ENCODE measurements at regions not wholly inside any gene's neighbourhood (a gene's known extent, or its start where the extent isn't known, plus 50 kb on each side); places are given as distances from the start of the nearest gene placed in this dataset.

DNA sequence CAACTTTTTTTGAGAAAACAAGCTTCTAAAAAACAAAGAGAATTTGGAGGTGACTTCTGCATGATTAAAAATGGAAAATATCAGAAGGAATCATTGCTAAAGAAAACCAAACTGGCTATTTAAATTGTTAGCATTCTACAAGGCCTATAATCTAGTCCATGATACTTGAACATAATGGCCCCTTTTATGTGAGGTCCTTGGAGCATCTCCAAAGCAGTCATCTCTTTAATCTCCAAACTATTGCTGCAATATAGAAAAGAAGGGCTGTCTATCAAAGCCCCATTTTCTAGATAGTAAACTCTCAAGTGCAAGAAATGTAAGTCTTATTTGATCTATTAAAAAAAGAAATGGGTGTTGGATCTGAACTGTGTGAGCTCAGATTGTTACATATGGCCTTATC is 615.1 kb downstream of the CENPC start:
- dilution Hi-C loops (cut with MboI; ENCODE audit: extremely low pct_ligation_motif_present, low sequenced_read_pairs) (no loop called here), intact Hi-C loops (cut with micrococcal nuclease) (no loop called here)
- BruUV-seq (replicated peaks), result no TSS peak
- ChIA-PET POLR2A (no interaction called here), CTCF (no interaction called here)
- FAIRE-seq, result no peak
- Histone ChIP-seq H4K20me1 (replicated peaks; ENCODE audit: control insufficient read depth, extremely low read depth, insufficient read depth, low read length) (no peaks in the 10 kb centered on the region), H3K9ac (replicated peaks; ENCODE audit: extremely low read depth, insufficient read depth, low read length) (no peak overlapping the region), H3K27me3 (ENCODE audit: control insufficient read depth in 2 of 2, insufficient read depth in 2 of 2, low read length in 2 of 2) (no peaks in the 10 kb centered on the region), H3K4me2 (ENCODE audit: insufficient read depth, low read length) (no peak overlapping the region), H3K79me2 (ENCODE audit: control insufficient read depth, insufficient read depth, low read length) (no peaks in the 10 kb centered on the region), H3K9me1 (replicated peaks; ENCODE audit: control insufficient read depth, extremely low read depth, insufficient read depth, low read length) (no peaks in the 10 kb centered on the region), H3K27ac (ENCODE audit: insufficient read depth, low read depth, low read length) (no peak overlapping the region), H3K9me3 (replicated peaks; ENCODE audit: control insufficient read depth, insufficient read depth, low read length) (no peaks in the 10 kb centered on the region), H3K4me1 (ENCODE audit: control insufficient read depth, extremely low read depth, insufficient read depth, low read length) (no peaks in the 10 kb centered on the region), H3K4me3 (replicated peaks in 1 of 3; ENCODE audit: insufficient read depth in 1 of 3, low read depth in 1 of 3, low read length in 3 of 3) (no peak overlapping the region), H3K36me3 (ENCODE audit: control insufficient read depth in 2 of 2, extremely low read depth in 1 of 2, insufficient read depth in 2 of 2, low read length in 2 of 2) (no peaks in the 10 kb centered on the region), H2AFZ (ENCODE audit: low read depth, low read length) (no peak overlapping the region)
- TF ChIP-seq, protein P1, sequence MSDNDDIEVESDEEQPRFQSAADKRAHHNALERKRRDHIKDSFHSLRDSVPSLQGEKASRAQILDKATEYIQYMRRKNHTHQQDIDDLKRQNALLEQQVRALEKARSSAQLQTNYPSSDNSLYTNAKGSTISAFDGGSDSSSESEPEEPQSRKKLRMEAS (IDR thresholded peaks at IDR 0.05; ENCODE audit: insufficient read depth, insufficient read length), result no peak
- TF ChIP-seq CTCF (IDR thresholded peaks at IDR 0.05; ENCODE audit: extremely low read depth in 1 of 2, insufficient read depth in 1 of 2, low read depth in 1 of 2, low read length in 2 of 2) (no peak), FOS (IDR thresholded peaks at IDR 0.05; ENCODE audit: borderline replicate concordance, insufficient read depth, low read length) (no peak), MYC (IDR thresholded peaks at IDR 0.05; ENCODE audit: low read depth, low read length) (no peak), POLR2AphosphoS5 (IDR thresholded peaks at IDR 0.05; ENCODE audit: insufficient read depth, low read depth, low read length) (no peak), EZH2 (IDR thresholded peaks at IDR 0.05; ENCODE audit: borderline replicate concordance, low read depth, low read length, severe bottlenecking) (no peak), POLR2A (IDR thresholded peaks at IDR 0.05; ENCODE audit: low read depth, low read length) (no peak), JUN (IDR thresholded peaks at IDR 0.05; ENCODE audit: borderline replicate concordance, insufficient read depth, insufficient read length, low read depth) (no peak)
- no peak for DNase-seq (ENCODE audit: low read depth, low spot score)

All from endothelial cell of umbilical vein (primary cell).